Vagina (tissue), 2 donors: ENCODE measurements at regions not wholly inside any gene's neighbourhood (a gene's known extent, or its start where the extent isn't known, plus 50 kb on each side); places are given as distances from the start of the nearest gene placed in this dataset.

Source experiments
- DNase-seq, 2 donors: peaks; one replicate each; pipeline ENCODE4 v3.0.0-alpha.2; 2017; ENCODE audit errors: extremely low spot score in 2 of 2
- H3K27ac ChIP-seq: fragments of 200-600 bp; sonication (generic); one replicate; pipeline ENCODE4 v1.5.1; 2019
- H3K27me3 ChIP-seq: fragments of 200-600 bp; sonication (generic); one replicate; pipeline ENCODE4 v1.5.1; 2019
- H3K36me3 ChIP-seq, 2 donors: fragments of 200-600 bp; sonication (generic); one replicate each; pipeline ENCODE4 v1.5.1; 2017 to 2019
- H3K4me1 ChIP-seq: fragments of 200-600 bp; sonication (generic); one replicate; pipeline ENCODE4 v1.5.1; 2019
- H3K4me3 ChIP-seq, 2 donors: fragments of 200-600 bp; sonication (generic); 1 replicate in 1 of 2; 2 replicates in 1 of 2; pipeline ENCODE4 v1.5.1; 2016 to 2019
- H3K9me3 ChIP-seq: fragments of 200-600 bp; sonication (generic); one replicate; pipeline ENCODE4 v1.5.1; 2019
- CTCF ChIP-seq, 3 experiments: fragments of 450-650 bp in 2 of 3; fragments of 200-600 bp in 1 of 3; sonication (generic) in 1 of 3; IDR thresholded peaks; one replicate each; pipeline ENCODE4 v1.5.1; 2017 to 2019; ENCODE audit warnings: antibody characterized with exemption in 3 of 3, mild to moderate bottlenecking in 2 of 3, moderate library complexity in 2 of 3
- POLR2A ChIP-seq, 2 donors: fragments of 450-650 bp; IDR thresholded peaks; one replicate each; pipeline ENCODE4 v1.6.1; 2017; ENCODE audit warnings: antibody characterized with exemption in 2 of 2, mild to moderate bottlenecking in 2 of 2, moderate library complexity in 2 of 2
- POLR2AphosphoS5 ChIP-seq, 2 donors: sonication (generic); formaldehyde crosslinking; IDR thresholded peaks; one replicate each; pipeline ENCODE4 v1.9.0; 2017; ENCODE audit warnings: antibody characterized with exemption in 2 of 2, mild to moderate bottlenecking in 2 of 2, low read depth in 1 of 2; ENCODE audit not compliant: insufficient read depth in 1 of 2
- intact Hi-C: fragments of 100-400 bp; cut with DNase I; formaldehyde crosslinking; loops from one replicate; pipeline ENCODE4 v1.15.1; 2023

- Histone ChIP-seq H3K36me3 (no peaks in the 10 kb centered on the region), H3K4me1 (no peaks in the 10 kb centered on the region)
Measured at GRCh38 chr16:35626041-35626440, 2166.6 kb downstream of the TP53TG3F start.

GRCh38 chr16:35628976-35629375, 2169.6 kb downstream of the TP53TG3F start:
- no peaks in the 10 kb centered on the region for H3K4me1 ChIP-seq
- H3K27me3 ChIP-seq: no peaks in the 10 kb centered on the region
- no peak overlapping the region for H3K4me3 ChIP-seq
- H3K9me3 ChIP-seq: no peaks in the 10 kb centered on the region
- TF ChIP-seq CTCF (IDR thresholded peaks at IDR 0.05): no peak
- TF ChIP-seq POLR2AphosphoS5 (IDR thresholded peaks at IDR 0.05; ENCODE audit: insufficient read depth in 1 of 2, low read depth in 1 of 2): no peak
- no peak for TF ChIP-seq POLR2A (IDR thresholded peaks at IDR 0.05)
- DNase-seq: peak in 1 of 2 donors; percentile 19
- intact Hi-C loops: no loop called here
- H3K36me3 ChIP-seq: no peaks in the 10 kb centered on the region
- no peak overlapping the region for H3K27ac ChIP-seq

More at GRCh38 chr16:35626041-35626440, 2166.6 kb downstream of the TP53TG3F start:
- Histone ChIP-seq H3K9me3 (no peaks in the 10 kb centered on the region), H3K27me3 (no peaks in the 10 kb centered on the region), H3K27ac (no peak overlapping the region), H3K4me3 (no peak overlapping the region)
- no peak for DNase-seq
- TF ChIP-seq POLR2A (IDR thresholded peaks at IDR 0.05) (no peak), POLR2AphosphoS5 (IDR thresholded peaks at IDR 0.05; ENCODE audit: insufficient read depth in 1 of 2, low read depth in 1 of 2) (no peak), CTCF (IDR thresholded peaks at IDR 0.05) (no peak)
- intact Hi-C loops: no loop called here

- no peak overlapping the region for H3K4me3 ChIP-seq
- H3K36me3 ChIP-seq: no peaks in the 10 kb centered on the region
- no peaks in the 10 kb centered on the region for H3K9me3 ChIP-seq
- intact Hi-C loops: no loop called here
- peak in 1 of 2 donors; percentile 37 for DNase-seq
- no peaks in the 10 kb centered on the region for H3K27me3 ChIP-seq
- H3K27ac ChIP-seq: no peak overlapping the region
- TF ChIP-seq POLR2AphosphoS5 (IDR thresholded peaks at IDR 0.05; ENCODE audit: insufficient read depth in 1 of 2, low read depth in 1 of 2) (no peak), CTCF (IDR thresholded peaks at IDR 0.05) (no peak), POLR2A (IDR thresholded peaks at IDR 0.05) (no peak)
- no peaks in the 10 kb centered on the region for H3K4me1 ChIP-seq
Measured at GRCh38 chr16:35631261-35631945, 2172.0 kb downstream of the TP53TG3F start.

GRCh38 chr16:35636480-35637230, 2177.2 kb downstream of the TP53TG3F start:
- peak in 1 of 2 donors; percentile 79 for DNase-seq
- no peak overlapping the region for H3K27ac ChIP-seq
- H3K4me3 ChIP-seq: no peak overlapping the region
- no peaks in the 10 kb centered on the region for H3K27me3 ChIP-seq
- no peaks in the 10 kb centered on the region for H3K4me1 ChIP-seq
- TF ChIP-seq POLR2A (IDR thresholded peaks at IDR 0.05) (no peak), CTCF (IDR thresholded peaks at IDR 0.05) (no peak), POLR2AphosphoS5 (IDR thresholded peaks at IDR 0.05; ENCODE audit: insufficient read depth in 1 of 2, low read depth in 1 of 2) (no peak)
- no peaks in the 10 kb centered on the region for H3K36me3 ChIP-seq
- intact Hi-C loops: no loop called here
- no peaks in the 10 kb centered on the region for H3K9me3 ChIP-seq

GRCh38 chr16:35637683-35638082, 2178.3 kb downstream of the TP53TG3F start:
- Histone ChIP-seq H3K9me3 (no peaks in the 10 kb centered on the region), H3K4me3 (no peak overlapping the region), H3K27ac (no peak overlapping the region), H3K36me3 (no peaks in the 10 kb centered on the region), H3K4me1 (no peaks in the 10 kb centered on the region), H3K27me3 (no peaks in the 10 kb centered on the region)
- intact Hi-C loops: no loop called here
- TF ChIP-seq POLR2AphosphoS5 (IDR thresholded peaks at IDR 0.05; ENCODE audit: insufficient read depth in 1 of 2, low read depth in 1 of 2): no peak
- no peak for TF ChIP-seq POLR2A (IDR thresholded peaks at IDR 0.05)
- no peak for TF ChIP-seq CTCF (IDR thresholded peaks at IDR 0.05)
- peak in 1 of 2 donors; percentile 72 for DNase-seq
